GM12875 (cell line): ENCODE measurements at regions not wholly inside any gene's neighbourhood (a gene's known extent, or its start where the extent isn't known, plus 50 kb on each side); places are given as distances from the start of the nearest gene placed in this dataset.

ENCODE experiments used
- H3K4me3 ChIP-seq: one replicate; pipeline ENCODE4 v1.5.1; 2011; ENCODE audit warnings: low read depth, low read length, control low read depth
- TF ChIP-seq, protein P1 (sequence below): IDR thresholded peaks from 2 replicates; pipeline ENCODE4 v1.5.1; 2011; ENCODE audit warnings: low read depth, mild to moderate bottlenecking, control low read depth, inconsistent platforms, low read length, moderate library complexity, borderline replicate concordance; ENCODE audit not compliant: insufficient read depth

DNA sequence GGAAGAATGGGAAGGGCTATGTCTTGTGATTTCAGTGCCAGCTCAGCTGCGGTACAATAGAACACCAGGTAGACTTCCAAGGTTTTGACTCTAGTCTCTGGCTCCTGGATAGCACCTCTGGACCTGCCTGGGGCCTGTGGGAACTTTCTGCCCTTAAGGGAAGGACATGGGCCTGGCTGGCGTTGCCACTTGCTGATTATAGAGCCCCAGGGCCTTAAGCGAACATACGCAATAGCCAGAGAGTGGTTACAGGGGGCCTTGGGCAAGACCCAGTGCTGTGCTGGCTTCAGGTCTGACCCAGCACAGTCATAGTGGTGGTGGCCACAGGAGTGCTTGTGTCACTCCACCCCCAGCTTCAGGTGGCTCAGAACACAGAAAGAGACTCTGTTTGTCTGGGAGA is 131.1 kb upstream of the COL21A1 start:
- H3K4me3 ChIP-seq, result no peak overlapping the region
- TF ChIP-seq, protein P1, sequence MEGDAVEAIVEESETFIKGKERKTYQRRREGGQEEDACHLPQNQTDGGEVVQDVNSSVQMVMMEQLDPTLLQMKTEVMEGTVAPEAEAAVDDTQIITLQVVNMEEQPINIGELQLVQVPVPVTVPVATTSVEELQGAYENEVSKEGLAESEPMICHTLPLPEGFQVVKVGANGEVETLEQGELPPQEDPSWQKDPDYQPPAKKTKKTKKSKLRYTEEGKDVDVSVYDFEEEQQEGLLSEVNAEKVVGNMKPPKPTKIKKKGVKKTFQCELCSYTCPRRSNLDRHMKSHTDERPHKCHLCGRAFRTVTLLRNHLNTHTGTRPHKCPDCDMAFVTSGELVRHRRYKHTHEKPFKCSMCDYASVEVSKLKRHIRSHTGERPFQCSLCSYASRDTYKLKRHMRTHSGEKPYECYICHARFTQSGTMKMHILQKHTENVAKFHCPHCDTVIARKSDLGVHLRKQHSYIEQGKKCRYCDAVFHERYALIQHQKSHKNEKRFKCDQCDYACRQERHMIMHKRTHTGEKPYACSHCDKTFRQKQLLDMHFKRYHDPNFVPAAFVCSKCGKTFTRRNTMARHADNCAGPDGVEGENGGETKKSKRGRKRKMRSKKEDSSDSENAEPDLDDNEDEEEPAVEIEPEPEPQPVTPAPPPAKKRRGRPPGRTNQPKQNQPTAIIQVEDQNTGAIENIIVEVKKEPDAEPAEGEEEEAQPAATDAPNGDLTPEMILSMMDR, result no peak

DNA sequence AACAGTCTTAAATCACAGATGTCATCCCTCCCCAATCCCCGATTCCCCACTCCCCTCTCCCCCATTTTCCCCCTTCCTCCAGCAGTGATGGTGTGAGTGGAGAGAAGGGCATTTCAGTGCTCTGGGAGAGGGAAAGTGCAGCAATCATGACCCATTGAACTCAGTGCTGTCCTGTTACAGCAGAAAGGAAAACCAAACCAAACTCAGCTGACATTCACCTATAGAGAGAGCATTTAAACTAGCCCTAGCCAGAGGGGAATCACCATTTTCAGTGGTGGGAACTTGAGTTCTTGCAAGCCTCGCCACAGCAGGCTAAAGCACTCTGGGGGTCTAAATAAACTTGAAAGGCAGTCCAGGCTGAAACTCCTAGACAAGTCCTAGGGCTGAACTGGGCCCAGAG is 129.9 kb upstream of the COL21A1 start:
- TF ChIP-seq, protein P1, result no peak
- no peak overlapping the region for H3K4me3 ChIP-seq

DNA sequence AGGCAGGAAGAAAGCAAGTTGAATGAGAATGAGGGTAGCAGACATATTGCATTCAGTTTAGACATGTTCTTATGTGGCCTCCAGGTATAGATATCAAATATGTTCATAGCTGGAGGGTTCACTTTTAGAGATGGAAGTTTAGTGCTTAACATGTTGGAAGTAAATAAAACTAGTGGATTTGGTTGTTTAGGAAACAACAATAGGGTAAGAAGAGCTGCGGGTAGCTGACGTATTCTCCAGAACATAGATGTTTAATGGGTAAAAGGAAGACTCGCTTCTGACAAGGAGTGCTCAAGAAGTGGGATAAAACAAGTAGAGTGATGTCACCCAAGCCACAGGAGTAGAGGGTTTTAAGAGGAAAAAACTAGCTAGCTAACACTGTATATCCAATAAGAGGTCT is 128.4 kb upstream of the COL21A1 start:
- TF ChIP-seq, protein P1, result no peak

DNA sequence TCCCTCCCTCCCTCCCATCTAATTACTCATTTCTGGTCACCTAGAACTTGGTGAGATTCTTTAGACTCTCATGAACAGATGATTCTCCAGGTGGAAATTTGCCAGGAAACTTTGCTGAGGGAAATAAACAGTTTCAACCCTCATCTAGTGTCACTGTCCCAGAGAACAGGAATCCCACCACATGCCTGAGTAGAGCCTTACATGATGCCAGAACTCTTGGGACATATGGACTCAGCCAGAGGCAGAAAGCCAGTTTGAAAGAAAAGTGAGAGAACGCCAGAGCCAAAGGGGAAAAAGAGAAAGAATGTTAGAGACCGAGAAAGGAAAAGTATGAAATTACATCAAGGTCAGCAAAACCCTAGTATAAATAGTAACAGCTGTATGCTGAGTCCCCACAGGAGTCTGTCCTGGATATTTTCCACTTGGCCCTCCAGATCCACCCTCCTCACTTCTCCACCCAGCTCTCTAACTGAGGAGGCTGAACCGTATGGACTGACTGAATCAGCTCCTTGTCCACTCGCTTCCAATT is 127.5 kb upstream of the COL21A1 start:
- H3K4me3 ChIP-seq, result no peak overlapping the region
- TF ChIP-seq, protein P1, result no peak

More for the DNA sequence above, 128.4 kb upstream of the COL21A1 start:
- H3K4me3 ChIP-seq, result no peak overlapping the region

DNA sequence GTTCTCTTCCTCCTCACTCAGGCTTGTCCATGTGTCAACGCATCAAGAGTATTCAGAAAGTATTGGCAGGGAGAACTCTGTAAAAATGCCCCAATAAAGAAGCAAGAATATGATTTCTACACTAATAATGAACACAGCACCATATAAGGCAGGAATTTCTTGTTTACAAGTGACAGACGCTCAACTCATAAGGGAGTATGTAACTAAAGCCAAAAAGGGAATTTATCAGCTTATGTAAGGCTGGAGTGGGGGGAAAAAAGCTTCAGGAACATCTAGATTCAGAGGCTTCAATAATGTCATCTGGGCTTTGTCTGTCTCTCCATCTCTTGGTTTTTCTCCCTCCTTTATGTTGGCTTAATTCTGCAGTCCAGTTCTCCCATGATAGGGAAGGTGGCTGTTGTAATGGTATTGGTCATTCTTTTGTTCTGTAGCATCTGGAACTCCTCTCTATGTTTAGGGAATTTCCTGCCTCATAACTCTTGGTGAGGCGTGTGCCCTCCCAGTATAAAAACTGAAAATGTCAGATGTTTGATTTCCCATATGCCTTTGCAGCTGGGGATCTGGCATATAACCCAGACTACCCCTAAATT is 125.1 kb upstream of the COL21A1 start:
- no peak overlapping the region for H3K4me3 ChIP-seq

DNA sequence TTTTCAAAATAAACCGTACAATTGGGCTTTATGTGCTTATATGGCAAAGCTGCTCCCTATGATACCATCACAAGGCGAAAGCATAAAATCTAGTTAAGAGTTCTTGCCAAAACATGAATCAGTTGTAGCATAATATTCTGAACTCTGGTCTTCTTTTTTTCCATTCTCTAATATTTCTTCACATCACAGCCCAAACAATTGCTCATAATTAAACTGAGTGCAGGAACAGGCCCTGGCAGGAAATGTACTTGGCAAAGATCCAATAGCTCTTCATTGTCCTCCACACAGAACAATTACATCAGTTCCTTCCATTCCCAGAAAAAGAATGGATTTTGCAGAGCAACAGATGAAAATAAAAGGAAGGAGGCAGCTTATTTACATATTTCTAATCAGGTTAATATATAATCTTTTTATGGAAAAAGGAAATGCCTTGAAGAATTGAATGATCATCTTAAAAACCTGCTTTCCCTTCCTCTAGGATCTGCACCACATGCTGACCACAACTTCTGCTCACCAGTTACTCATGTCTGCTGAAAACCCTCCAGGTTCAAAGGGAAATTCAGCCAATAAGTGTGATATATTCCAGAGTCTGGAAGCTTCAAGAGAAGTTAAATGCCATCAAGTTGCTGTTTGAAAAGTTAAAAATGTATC is 123.3 kb upstream of the COL21A1 start:
- H3K4me3 ChIP-seq, result no peak overlapping the region
- TF ChIP-seq, protein P1, result no peak

More for the DNA sequence above, 125.1 kb upstream of the COL21A1 start:
- TF ChIP-seq, protein P1, result no peak

DNA sequence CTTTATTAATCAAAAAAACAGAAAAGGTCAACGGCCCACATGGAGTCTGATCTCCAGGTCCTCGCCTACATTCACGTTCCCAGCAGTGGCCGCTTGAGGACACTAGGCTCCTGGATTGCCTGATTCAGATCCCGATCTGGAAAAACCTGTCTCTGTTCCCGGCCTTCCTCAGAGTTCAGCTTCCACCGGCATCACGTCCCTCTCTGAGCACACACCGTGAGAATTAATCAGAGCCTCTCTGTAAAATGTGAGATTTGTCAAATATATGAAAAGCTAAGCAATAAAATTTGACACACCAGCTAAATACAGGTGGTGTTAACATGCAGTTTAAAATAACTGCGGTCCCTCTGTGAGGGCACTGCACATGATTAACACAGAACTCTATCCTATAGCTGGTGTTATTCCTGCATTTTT is 122.8 kb upstream of the COL21A1 start:
- no peak overlapping the region for H3K4me3 ChIP-seq
- TF ChIP-seq, protein P1, result no peak
